Activated CD8-positive, alpha-beta T cell treated with anti-CD3 and anti-CD28 coated beads, Interleukin-2, amount 10 ng/mL, durations not matched to agents 7 days and 5 days (primary cell): ENCODE measurements at regions not wholly inside any gene's neighbourhood (a gene's known extent, or its start where the extent isn't known, plus 50 kb on each side); places are given as distances from the start of the nearest gene placed in this dataset.
"Not testable (repeated sequence)": the region's sequence is repeated elsewhere in the genome, so short reads cannot be mapped to it uniquely, and the experiment has no call there.

Source experiments
- ATAC-seq: fragments of 150-1000 bp; cut with Tn5 transposase; one replicate; pipeline ENCODE4 v1.10.0; 2021; ENCODE audit warnings: moderate library complexity
- CTCF ChIA-PET: fragments of 350-600 bp; sonication (Branson Sonifier 250); formaldehyde crosslinking; loops from one replicate; lab custom pipeline; 2021; ENCODE audit warnings: antibody characterized with exemption; lab: Charles Lee
- POLR2A ChIA-PET: fragments of 350-600 bp; sonication (Branson Sonifier 250); formaldehyde crosslinking; loops from one replicate; lab custom pipeline; 2021; ENCODE audit warnings: antibody characterized with exemption; lab: Charles Lee
- DNase-seq: peaks from one replicate; pipeline ENCODE4 v3.0.0-alpha.2; 2020
- H3K27ac Mint-ChIP-seq: one replicate; pipeline ENCODE4 v1.8.0; 2021; ENCODE audit warnings: mild to moderate bottlenecking, mixed read lengths
- H3K27me3 Mint-ChIP-seq: one replicate; pipeline ENCODE4 v1.8.0; 2021; ENCODE audit warnings: low read depth, mixed read lengths
- H3K36me3 Mint-ChIP-seq: one replicate; pipeline ENCODE4 v1.8.0; 2021; ENCODE audit warnings: low read depth, mixed read lengths
- H3K4me1 Mint-ChIP-seq: one replicate; pipeline ENCODE4 v1.8.0; 2021; ENCODE audit warnings: low read depth, mixed read lengths
- H3K4me3 Mint-ChIP-seq: one replicate; pipeline ENCODE4 v1.8.0; 2021; ENCODE audit warnings: mild to moderate bottlenecking, mixed read lengths
- H3K9me3 Mint-ChIP-seq: one replicate; pipeline ENCODE4 v1.8.0; 2022; ENCODE audit warnings: mixed read lengths; ENCODE audit not compliant: insufficient read depth

DNA sequence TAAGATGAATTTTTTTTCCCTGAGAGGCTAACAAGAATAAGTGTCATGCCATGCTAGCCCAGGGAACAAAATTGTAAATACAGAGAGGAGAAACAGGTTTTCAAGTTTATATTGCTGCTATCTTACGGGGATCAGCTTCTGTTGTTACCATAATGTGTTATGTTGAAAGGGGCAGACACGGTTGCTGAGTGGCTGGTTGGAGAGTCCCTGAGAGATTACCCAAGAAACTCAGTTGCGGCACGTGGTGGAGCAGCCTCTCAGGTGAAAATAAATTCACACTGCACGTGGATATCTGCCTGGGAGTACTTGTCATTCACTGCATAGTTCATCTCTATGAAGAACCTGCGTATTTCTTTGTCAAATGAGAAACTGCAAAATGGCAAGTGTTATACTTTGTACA, 293.6 kb downstream of the TDRD3 start:
- DNase-seq, result no peak
- no peaks in the 10 kb centered on the region for H3K9me3 Mint-ChIP-seq
- CTCF ChIA-PET, result no interaction called here
- no peaks in the 10 kb centered on the region for H3K36me3 Mint-ChIP-seq
- ATAC-seq, result no peak
- POLR2A ChIA-PET, result no interaction called here
- H3K27ac Mint-ChIP-seq, result no peak overlapping the region
- no peak overlapping the region for H3K4me3 Mint-ChIP-seq
- H3K4me1 Mint-ChIP-seq, result no peaks in the 10 kb centered on the region
- no peaks in the 10 kb centered on the region for H3K27me3 Mint-ChIP-seq

DNA sequence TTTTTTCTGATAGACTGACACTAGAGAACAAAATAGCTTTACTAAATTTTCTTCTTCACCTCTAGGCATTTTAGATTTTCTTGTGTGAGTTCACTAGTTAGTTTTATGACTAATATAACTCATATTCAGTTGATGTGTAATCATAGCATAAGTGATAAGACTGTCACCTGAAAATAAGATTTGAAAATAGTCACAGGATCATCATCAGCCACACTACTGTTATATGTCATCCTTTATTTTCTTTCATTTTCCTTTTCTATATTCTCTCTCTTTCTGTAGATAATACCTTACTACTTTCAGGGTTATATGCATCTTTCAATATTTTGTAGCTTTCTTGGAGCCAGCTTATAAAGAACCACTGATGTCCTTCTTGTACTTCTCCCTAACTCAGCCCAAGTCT, 292.6 kb downstream of the TDRD3 start:
- H3K4me3 Mint-ChIP-seq, result no peak overlapping the region
- no peak overlapping the region for H3K27ac Mint-ChIP-seq
- H3K4me1 Mint-ChIP-seq, result no peaks in the 10 kb centered on the region
- DNase-seq, result no peak
- ChIA-PET POLR2A (no interaction called here), CTCF (no interaction called here)
- H3K27me3 Mint-ChIP-seq, result no peaks in the 10 kb centered on the region
- H3K36me3 Mint-ChIP-seq, result no peaks in the 10 kb centered on the region
- no peaks in the 10 kb centered on the region for H3K9me3 Mint-ChIP-seq
- ATAC-seq, result no peak

DNA sequence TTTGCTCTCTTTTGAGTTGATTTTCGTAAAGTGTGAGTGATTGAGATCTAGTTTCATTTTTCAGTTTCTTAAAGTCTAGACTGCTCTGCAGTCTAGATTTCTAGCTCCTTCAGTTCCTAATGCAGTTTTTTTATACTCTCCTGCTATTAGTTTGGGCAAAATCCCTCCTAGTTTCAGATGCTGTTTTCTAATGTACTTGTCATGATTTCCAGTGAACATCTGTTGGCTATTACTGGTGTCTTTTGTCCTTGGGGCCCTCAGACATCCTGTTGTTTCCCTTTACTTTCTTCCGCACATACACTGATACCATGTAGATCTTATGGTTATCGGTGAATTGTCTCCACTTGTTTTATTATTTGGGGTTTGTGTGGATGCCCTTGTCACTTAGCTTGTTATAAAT, 292.1 kb downstream of the TDRD3 start:
- ChIA-PET POLR2A (no interaction called here), CTCF (no interaction called here)

DNA sequence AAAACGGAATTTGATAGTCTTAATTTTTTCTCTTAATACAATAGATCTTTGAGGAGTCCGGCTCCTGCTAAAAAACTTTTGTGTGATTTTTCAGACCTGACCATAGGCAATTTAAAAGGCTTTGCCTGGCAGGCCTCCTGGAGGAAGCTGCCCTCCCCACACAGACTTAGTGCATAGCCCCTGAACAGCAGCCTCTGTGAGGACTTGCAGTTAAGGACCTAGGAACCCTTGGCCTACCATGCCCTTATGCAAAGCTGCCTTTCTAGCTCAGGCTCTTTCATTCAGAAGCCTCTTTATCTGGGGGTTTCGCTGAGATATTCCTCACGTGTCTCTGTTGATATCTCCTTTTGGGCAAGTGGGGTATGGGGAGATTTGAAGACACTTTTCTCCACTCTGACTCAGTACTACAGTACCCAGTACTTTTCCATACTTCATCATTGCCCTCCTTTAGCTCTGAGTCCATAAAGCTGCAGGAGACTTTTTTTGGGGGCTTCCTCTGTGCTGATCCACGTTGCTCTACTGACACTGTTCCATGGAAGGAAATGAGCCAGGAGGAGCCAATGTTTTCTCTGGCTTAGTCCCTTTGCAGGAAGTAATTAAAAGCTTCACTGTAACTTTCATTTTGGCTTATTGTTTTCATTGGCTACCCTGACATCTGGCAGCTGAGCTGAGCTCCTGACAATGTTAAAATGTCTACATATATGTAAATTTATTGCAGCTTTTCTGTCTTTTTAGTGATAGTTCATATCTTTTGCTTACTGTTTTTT, 283.1 kb downstream of the TDRD3 start:
- Mint-ChIP-seq H3K4me3 (no peak overlapping the region), H3K4me1 (no peaks in the 10 kb centered on the region), H3K36me3 (no peaks in the 10 kb centered on the region), H3K27me3 (no peaks in the 10 kb centered on the region), H3K9me3 (no peaks in the 10 kb centered on the region), H3K27ac (no peak overlapping the region)
- ChIA-PET POLR2A (no interaction called here), CTCF (no interaction called here)
- ATAC-seq, result no peak
- no peak for DNase-seq

More for the DNA sequence above, 292.1 kb downstream of the TDRD3 start:
- H3K36me3 Mint-ChIP-seq, result no peaks in the 10 kb centered on the region
- no peak for ATAC-seq
- no peak overlapping the region for H3K27ac Mint-ChIP-seq
- no peaks in the 10 kb centered on the region for H3K4me1 Mint-ChIP-seq
- H3K27me3 Mint-ChIP-seq, result no peaks in the 10 kb centered on the region
- no peak for DNase-seq
- H3K4me3 Mint-ChIP-seq, result no peak overlapping the region
- no peaks in the 10 kb centered on the region for H3K9me3 Mint-ChIP-seq

DNA sequence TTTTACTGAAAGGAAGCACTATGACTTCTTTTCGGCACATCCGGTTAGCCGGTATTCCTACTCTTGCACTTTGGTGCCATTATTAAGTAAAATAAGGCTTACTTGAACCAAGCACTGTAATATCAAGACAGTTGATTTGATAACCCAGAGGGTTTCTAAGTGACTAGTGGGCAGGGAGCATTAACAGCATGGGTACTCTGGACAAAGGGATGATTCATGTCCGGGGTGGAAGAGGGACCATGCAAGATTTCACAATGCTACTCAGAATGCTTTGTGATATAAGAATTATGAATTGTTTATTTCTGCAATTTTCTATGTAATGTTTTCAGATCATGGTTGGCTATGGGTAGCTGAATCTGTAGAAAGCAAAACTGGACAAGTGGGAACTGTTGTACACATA, 282.1 kb downstream of the TDRD3 start:
- DNase-seq, result no peak
- CTCF ChIA-PET, result no interaction called here
- Mint-ChIP-seq H3K27ac (no peak overlapping the region), H3K27me3 (no peaks in the 10 kb centered on the region), H3K36me3 (no peaks in the 10 kb centered on the region), H3K9me3 (no peaks in the 10 kb centered on the region), H3K4me3 (no peak overlapping the region), H3K4me1 (no peaks in the 10 kb centered on the region)
- ATAC-seq, result no peak
- POLR2A ChIA-PET, result no interaction called here

DNA sequence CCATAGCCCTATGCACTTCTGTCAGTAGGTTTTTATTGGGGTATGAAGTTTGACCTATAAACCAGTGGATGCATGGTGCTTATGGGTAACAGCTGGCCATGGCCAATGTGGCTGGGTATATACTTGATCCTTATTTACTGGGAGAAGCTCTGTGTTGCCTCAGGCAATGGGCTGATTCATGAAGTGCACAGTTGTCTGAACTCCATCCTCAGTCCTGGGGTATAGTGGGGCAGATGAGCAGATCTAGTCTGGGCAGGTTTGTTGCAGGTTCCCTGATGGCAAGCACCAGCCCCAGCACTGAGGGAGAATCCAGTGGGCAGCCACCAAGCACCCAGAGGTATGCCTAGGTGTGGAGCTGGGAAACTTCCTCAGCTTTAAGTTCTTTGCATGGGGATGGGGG, 274.4 kb downstream of the TDRD3 start:
- Mint-ChIP-seq H3K9me3 (no peaks in the 10 kb centered on the region), H3K27me3 (no peaks in the 10 kb centered on the region), H3K4me3 (no peak overlapping the region), H3K36me3 (no peaks in the 10 kb centered on the region), H3K4me1 (no peaks in the 10 kb centered on the region), H3K27ac (no peak overlapping the region)
- CTCF ChIA-PET, result no interaction called here
- ATAC-seq (no peak), DNase-seq (no peak)
- POLR2A ChIA-PET, result no interaction called here

DNA sequence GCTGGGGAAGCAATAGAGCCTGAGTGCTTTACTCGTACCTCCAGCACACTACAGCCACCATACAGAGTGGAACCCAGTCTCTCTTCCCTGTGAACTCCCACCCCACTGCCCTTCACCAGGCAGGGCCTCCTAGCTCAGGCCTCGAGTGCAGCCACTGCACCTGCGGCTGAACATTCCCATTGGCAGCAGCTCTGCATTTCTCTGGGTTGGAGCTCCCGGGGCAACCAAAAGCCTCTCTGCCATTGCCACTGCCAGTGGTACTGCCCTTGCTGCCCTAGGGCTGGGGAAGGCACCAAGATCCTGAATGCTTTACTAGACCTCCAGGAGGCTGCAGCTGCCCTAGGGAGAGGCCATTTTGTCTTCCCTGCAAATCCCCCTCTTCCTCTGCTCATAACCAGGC, 266.8 kb downstream of the TDRD3 start:
- Mint-ChIP-seq H3K36me3 (no peaks in the 10 kb centered on the region), H3K27ac (no peak overlapping the region), H3K27me3 (no peaks in the 10 kb centered on the region), H3K9me3 (no peaks in the 10 kb centered on the region), H3K4me3 (no peak overlapping the region), H3K4me1 (no peaks in the 10 kb centered on the region)
- ATAC-seq (no peak), DNase-seq (no peak)
- ChIA-PET CTCF (no interaction called here), POLR2A (no interaction called here)

DNA sequence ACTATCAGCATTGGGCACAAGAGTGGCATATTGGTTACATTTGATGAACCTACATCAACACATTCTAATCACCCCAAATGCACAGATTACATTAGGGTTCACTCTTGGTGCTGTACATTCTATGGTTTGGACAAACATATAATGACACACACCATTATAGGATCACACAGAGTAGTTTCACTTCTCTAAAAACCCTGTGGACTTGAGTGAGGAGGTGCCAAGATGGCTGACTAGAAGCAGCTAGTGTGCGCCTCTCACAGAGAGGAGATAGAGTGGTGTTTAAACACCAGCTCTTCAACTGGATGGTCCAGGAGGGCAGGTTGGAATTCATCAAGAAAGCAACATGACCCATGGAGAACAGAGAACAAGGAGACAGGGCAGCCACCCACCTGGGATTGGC, 265.6 kb downstream of the TDRD3 start:
- DNase-seq (no peak), ATAC-seq (no peak)
- H3K36me3 Mint-ChIP-seq, result no peaks in the 10 kb centered on the region
- H3K4me3 Mint-ChIP-seq, result no peak overlapping the region
- H3K4me1 Mint-ChIP-seq, result no peaks in the 10 kb centered on the region
- no peaks in the 10 kb centered on the region for H3K27me3 Mint-ChIP-seq
- POLR2A ChIA-PET, result no interaction called here
- CTCF ChIA-PET, result no interaction called here
- no peaks in the 10 kb centered on the region for H3K9me3 Mint-ChIP-seq
- no peak overlapping the region for H3K27ac Mint-ChIP-seq

DNA sequence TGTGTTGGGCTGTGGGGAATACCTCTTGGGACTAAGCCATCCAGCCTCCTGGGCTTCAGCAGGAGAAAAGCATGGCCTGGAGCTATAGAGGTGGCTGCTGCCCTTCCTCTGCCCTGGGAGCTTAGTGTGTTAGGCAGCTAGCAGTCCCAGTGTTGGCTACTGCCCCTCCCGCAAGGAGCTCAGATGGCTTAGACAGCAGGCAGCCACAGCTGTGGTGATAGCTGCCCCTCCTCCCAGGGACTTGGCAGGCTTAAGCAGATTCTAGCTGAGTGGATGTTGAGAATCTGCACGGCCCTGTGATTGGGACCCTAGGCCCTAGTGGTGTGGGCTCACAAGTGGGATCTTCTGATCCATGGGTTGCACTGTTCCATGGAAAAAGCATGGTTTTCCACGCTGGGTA, 264.5 kb downstream of the TDRD3 start:
- ATAC-seq (no peak), DNase-seq (no peak)
- Mint-ChIP-seq H3K4me1 (no peaks in the 10 kb centered on the region), H3K36me3 (no peaks in the 10 kb centered on the region), H3K4me3 (no peak overlapping the region), H3K27me3 (no peaks in the 10 kb centered on the region), H3K9me3 (no peaks in the 10 kb centered on the region), H3K27ac (no peak overlapping the region)
- POLR2A ChIA-PET, result no interaction called here
- CTCF ChIA-PET, result no interaction called here

DNA sequence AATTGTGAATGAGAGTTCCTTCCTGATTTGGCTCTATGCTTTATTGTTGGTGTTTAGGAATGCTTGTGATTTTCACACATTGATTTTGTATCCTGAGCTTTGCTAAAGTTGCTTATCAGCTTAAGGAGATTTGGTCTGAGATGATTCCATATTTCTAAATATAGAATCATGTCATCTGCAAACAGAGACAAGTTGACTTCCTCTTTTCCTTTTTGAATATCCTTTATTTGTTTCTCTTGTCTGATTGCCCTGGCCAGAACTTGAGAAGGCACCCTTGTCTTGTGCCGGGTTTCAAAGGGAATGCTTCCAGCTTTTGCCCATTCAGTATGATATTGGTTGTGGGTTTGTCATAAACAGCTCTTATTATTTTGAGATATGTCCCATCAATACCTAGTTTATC, 260.6 kb downstream of the TDRD3 start:
- H3K27me3 Mint-ChIP-seq, DNase-seq, H3K4me1 Mint-ChIP-seq, H3K9me3 Mint-ChIP-seq, CTCF ChIA-PET, POLR2A ChIA-PET, H3K36me3 Mint-ChIP-seq, H3K4me3 Mint-ChIP-seq, ATAC-seq, H3K27ac Mint-ChIP-seq: not testable (repeated sequence)

DNA sequence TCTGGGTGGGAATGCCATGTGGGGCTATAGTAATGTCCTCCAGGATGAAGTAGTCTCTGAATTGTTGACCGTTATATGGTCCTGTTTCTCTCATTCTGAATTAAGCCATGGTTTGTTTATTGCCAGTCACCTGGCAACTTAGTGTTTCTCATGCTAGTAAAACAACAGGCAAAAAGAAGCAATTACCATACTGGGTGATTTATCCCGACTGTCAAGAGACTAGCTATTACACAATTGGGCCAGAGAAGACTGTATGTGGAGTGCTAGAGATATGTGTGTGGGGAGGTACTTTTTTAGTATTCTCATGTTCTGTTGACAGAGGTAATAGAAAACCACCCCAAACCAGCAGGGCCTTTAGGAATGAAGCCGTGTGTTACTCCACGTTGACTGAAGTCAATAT, 258.2 kb downstream of the TDRD3 start:
- no peak for ATAC-seq

DNA sequence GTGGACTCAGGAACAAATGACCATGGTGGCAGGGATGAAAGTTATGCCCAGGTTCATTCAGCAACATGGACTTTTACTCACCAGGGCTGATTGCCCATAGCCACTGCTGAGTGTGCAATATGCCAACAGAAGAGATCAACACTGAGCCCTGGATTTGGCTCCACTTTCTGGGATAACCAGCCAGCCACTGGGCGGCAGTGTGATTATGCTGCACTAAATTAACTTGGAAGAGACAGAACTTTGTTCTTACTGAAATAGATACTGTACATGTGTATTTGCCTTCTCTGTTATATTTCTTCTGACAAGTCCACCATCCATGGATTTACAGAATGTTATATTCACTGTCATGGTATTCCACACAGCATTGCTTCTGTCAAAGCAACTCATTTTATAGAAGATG, 257.4 kb downstream of the TDRD3 start:
- Mint-ChIP-seq H3K4me1 (no peaks in the 10 kb centered on the region), H3K4me3 (no peak overlapping the region), H3K27me3 (no peaks in the 10 kb centered on the region), H3K27ac (no peak overlapping the region), H3K36me3 (no peaks in the 10 kb centered on the region), H3K9me3 (no peaks in the 10 kb centered on the region)
- ChIA-PET CTCF (no interaction called here), POLR2A (no interaction called here)
- no peak for DNase-seq
- ATAC-seq, result no peak

More for the DNA sequence above, 258.2 kb downstream of the TDRD3 start:
- Mint-ChIP-seq H3K27me3 (no peaks in the 10 kb centered on the region), H3K4me1 (no peaks in the 10 kb centered on the region), H3K36me3 (no peaks in the 10 kb centered on the region), H3K9me3 (no peaks in the 10 kb centered on the region), H3K4me3 (no peak overlapping the region), H3K27ac (no peak overlapping the region)
- ChIA-PET POLR2A (no interaction called here), CTCF (no interaction called here)
- DNase-seq, result no peak

DNA sequence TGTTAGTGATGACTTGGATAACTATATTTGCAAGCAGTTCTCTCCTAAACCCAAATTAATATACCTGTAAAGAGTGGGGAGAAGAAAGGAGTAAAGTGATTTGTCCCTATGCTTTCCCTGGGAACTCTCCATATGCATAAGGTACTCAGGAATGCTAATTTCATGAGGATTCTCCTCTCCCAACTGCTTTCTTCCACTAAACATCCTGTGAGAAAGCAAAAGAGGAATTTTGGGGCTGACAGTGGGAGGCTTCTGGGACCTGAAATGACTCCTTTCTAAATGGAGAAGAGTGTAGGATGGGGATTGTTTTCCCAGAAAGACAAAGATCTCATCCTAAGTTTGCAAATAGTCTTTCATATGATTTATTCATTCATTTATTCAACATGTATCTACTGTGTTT, 250.5 kb downstream of the TDRD3 start:
- no peaks in the 10 kb centered on the region for H3K36me3 Mint-ChIP-seq
- CTCF ChIA-PET, result no interaction called here
- no peak for ATAC-seq
- DNase-seq, result no peak
- H3K27ac Mint-ChIP-seq, result no peak overlapping the region
- peaks cover 2% of the 10 kb centered on the region for H3K27me3 Mint-ChIP-seq
- H3K4me3 Mint-ChIP-seq, result no peak overlapping the region
- H3K9me3 Mint-ChIP-seq, result no peaks in the 10 kb centered on the region
- POLR2A ChIA-PET, result no interaction called here
- H3K4me1 Mint-ChIP-seq, result no peaks in the 10 kb centered on the region
